Spleen (tissue), 7 donors: ENCODE measurements at regions not wholly inside any gene's neighbourhood (a gene's known extent, or its start where the extent isn't known, plus 50 kb on each side); places are given as distances from the start of the nearest gene placed in this dataset.

Experiments used
- POLR2A ChIP-seq, 3 donors: fragments of 450-650 bp; IDR thresholded peaks; one replicate each; pipeline ENCODE4 v1.5.1; 2017; ENCODE audit warnings: antibody characterized with exemption in 3 of 3, mild to moderate bottlenecking in 1 of 3
- POLR2AphosphoS5 ChIP-seq, 3 donors: sonication (generic); formaldehyde crosslinking; IDR thresholded peaks; one replicate each; pipeline ENCODE4 v1.5.1; 2017; ENCODE audit warnings: antibody characterized with exemption in 3 of 3
- TF ChIP-seq, protein P1 (sequence below), 11 experiments: fragments of 200-600 bp in 7 of 11; fragments of 450-650 bp in 4 of 11; sonication (generic) in 4 of 11; IDR thresholded peaks in 8 of 11; conservative IDR thresholded peaks in 3 of 11; 1 replicate in 7 of 11; 2 replicates in 4 of 11; pipeline versions ENCODE4 v1.4.0 to v1.8.0; 2016 to 2021; ENCODE audit warnings: antibody characterized with exemption in 11 of 11, inconsistent platforms in 4 of 11, mild to moderate bottlenecking in 1 of 11
- donor health status: DM: no; HTN: no; CAD: no; lungs with moderate emphysema.
- donor health status: DM: no; HTN: no; CAD: no.
- donor health status: DM: no; HTN: no; CAD: no.

DNA sequence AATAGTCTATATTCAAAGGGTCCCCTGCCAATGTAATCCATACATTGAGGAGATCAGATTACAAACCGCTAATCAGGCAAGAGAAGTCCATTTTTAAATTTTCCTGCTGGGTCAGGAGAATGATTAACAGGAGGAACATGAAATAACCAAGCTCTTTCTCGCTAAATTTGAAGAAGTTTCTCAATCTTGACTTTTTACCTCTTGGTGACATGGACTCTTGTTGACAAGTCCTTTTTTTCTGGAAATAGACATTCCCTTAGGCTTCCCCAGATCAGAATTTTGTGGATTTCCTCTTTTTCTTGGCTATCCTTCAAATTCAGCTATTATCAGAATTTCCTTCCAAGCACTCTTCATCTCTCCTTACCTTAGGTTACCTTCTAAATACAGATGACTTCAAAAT is 153.0 kb upstream of the LRATD1 start:
- TF ChIP-seq POLR2AphosphoS5 (IDR thresholded peaks at IDR 0.05) (no peak), POLR2A (IDR thresholded peaks at IDR 0.05) (no peak)
- TF ChIP-seq, protein P1, sequence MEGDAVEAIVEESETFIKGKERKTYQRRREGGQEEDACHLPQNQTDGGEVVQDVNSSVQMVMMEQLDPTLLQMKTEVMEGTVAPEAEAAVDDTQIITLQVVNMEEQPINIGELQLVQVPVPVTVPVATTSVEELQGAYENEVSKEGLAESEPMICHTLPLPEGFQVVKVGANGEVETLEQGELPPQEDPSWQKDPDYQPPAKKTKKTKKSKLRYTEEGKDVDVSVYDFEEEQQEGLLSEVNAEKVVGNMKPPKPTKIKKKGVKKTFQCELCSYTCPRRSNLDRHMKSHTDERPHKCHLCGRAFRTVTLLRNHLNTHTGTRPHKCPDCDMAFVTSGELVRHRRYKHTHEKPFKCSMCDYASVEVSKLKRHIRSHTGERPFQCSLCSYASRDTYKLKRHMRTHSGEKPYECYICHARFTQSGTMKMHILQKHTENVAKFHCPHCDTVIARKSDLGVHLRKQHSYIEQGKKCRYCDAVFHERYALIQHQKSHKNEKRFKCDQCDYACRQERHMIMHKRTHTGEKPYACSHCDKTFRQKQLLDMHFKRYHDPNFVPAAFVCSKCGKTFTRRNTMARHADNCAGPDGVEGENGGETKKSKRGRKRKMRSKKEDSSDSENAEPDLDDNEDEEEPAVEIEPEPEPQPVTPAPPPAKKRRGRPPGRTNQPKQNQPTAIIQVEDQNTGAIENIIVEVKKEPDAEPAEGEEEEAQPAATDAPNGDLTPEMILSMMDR (IDR thresholded peaks at IDR 0.05 in 8 of 11, conservative IDR thresholded peaks at IDR 0.05 in 3 of 11): no peak
